NCI-H446 (cell line): ENCODE measurements at regions not wholly inside any gene's neighbourhood (a gene's known extent, or its start where the extent isn't known, plus 50 kb on each side); places are given as distances from the start of the nearest gene placed in this dataset.
A peak's percentile ranks its signal among the peaks of the same experiment; 100 is the strongest.

Experiments used
- DNase-seq, 2 experiments: peaks; one replicate each; lab custom pipeline; 2025; lab: John Stamatoyannopoulos, UW

GRCh38 chr20:50378170-50379000 is 131.8 kb upstream of the PTPN1 start:
- no peak for DNase-seq

- no peak for DNase-seq
Measured at GRCh38 chr20:50379049-50379990, 130.9 kb upstream of the PTPN1 start.

GRCh38 chr20:50379991-50380696 is 130.0 kb upstream of the PTPN1 start:
- no peak for DNase-seq

- DNase-seq = peak in 1 of 2 experiments; percentile 37
Measured at GRCh38 chr20:50380697-50381040, 129.5 kb upstream of the PTPN1 start.

GRCh38 chr20:50381075-50381732 is 129.0 kb upstream of the PTPN1 start:
- DNase-seq = no peak

- no peak for DNase-seq
Measured at GRCh38 chr20:50381771-50382593, 128.2 kb upstream of the PTPN1 start.

- DNase-seq = no peak
Measured at GRCh38 chr20:50385733-50386640, 124.2 kb upstream of the PTPN1 start.

GRCh38 chr20:50386641-50386960 is 123.6 kb upstream of the PTPN1 start:
- DNase-seq = no peak

- DNase-seq = no peak
Measured at GRCh38 chr20:50387218-50387995, 122.8 kb upstream of the PTPN1 start.

GRCh38 chr20:50387996-50388332 is 122.2 kb upstream of the PTPN1 start:
- DNase-seq = no peak

- DNase-seq = no peak
Measured at GRCh38 chr20:50388733-50389437, 121.3 kb upstream of the PTPN1 start.

- no peak for DNase-seq
Measured at GRCh38 chr20:50389438-50389807, 120.8 kb upstream of the PTPN1 start.

GRCh38 chr20:50389808-50390684 is 120.1 kb upstream of the PTPN1 start:
- DNase-seq = no peak

GRCh38 chr20:50390685-50391443 is 119.3 kb upstream of the PTPN1 start:
- DNase-seq = no peak

- no peak for DNase-seq
Measured at GRCh38 chr20:50391444-50392137, 118.6 kb upstream of the PTPN1 start.

GRCh38 chr20:50392138-50392866 is 117.9 kb upstream of the PTPN1 start:
- DNase-seq = no peak
